ENCODE measurements at regions not wholly inside any gene's neighbourhood (a gene's known extent, or its start where the extent isn't known, plus 50 kb on each side); places are given as distances from the start of the nearest gene placed in this dataset.

DNA sequence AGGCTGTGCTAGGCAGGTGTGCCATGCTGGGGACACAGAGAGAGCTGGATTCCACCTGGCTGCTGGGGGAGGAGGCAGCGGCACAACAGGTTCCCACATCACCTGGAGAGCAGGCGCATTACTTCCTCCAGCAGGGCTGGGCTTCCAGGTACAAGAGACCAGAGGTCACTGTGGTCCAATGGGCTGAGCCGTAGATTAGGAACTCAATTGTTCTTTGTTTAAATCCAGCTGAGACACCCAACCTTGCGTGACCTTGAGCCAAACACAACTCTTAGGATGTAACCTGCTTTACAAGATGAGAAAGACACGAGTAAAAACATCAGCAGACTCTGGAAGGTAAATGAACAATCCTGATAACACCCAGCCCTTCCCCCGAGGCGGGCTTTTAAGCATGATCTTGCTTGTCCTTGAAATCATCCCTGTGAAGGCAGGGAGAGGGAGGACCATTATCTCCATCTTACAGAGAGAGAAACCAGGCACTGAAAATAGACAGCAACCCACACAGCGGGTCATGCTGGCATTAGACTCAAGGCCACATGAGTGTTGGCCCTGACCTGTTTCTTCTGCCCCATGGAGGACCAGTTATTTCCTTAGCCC is 216.5 kb upstream of the RREB1 start:
- Mint-ChIP-seq H3K36me3 (ENCODE audit: low read depth) (no peaks in the 10 kb centered on the region), H3K4me1 (ENCODE audit: low read depth) (no peaks in the 10 kb centered on the region), H3K4me3 (no peak overlapping the region), H3K27me3 (ENCODE audit: insufficient read depth) (peaks cover 2% of the 10 kb centered on the region), H3K27ac (no peak overlapping the region), H3K9me3 (peaks cover 13% of the 10 kb centered on the region)
- DNase-seq, result no peak
- TF ChIP-seq, protein P1, sequence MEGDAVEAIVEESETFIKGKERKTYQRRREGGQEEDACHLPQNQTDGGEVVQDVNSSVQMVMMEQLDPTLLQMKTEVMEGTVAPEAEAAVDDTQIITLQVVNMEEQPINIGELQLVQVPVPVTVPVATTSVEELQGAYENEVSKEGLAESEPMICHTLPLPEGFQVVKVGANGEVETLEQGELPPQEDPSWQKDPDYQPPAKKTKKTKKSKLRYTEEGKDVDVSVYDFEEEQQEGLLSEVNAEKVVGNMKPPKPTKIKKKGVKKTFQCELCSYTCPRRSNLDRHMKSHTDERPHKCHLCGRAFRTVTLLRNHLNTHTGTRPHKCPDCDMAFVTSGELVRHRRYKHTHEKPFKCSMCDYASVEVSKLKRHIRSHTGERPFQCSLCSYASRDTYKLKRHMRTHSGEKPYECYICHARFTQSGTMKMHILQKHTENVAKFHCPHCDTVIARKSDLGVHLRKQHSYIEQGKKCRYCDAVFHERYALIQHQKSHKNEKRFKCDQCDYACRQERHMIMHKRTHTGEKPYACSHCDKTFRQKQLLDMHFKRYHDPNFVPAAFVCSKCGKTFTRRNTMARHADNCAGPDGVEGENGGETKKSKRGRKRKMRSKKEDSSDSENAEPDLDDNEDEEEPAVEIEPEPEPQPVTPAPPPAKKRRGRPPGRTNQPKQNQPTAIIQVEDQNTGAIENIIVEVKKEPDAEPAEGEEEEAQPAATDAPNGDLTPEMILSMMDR (IDR thresholded peaks at IDR 0.05), result no peak

DNA sequence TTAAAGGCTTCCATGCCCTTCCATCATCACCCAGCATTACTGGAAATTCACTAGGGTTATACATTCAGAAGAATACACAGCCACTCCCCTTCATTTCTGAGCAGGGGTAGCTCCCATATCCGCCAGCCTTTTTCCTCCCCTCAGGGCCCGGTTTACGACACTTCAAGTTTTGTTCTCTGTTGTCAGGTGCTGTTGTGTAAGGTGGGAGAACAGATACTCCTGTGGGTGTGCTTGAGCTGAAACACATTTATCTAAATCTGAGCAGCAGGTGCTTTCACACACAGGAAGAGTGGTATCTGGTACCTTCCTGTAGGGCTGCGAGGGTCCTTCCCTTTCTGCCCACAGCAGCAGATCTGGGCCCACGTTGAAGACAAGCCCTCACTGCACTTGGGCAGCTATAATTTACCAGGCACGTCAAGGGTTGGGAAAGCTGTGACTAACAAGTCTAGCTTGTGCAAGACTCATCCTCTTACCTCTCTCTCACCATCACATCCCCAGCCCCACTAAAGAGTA is 215.8 kb upstream of the RREB1 start:
- no peak for DNase-seq
- Mint-ChIP-seq H3K9me3 (peaks cover 13% of the 10 kb centered on the region), H3K27me3 (ENCODE audit: insufficient read depth) (peaks cover 3% of the 10 kb centered on the region), H3K36me3 (ENCODE audit: low read depth) (no peaks in the 10 kb centered on the region), H3K4me3 (no peak overlapping the region), H3K4me1 (ENCODE audit: low read depth) (no peaks in the 10 kb centered on the region), H3K27ac (no peak overlapping the region)
- TF ChIP-seq, protein P1 (IDR thresholded peaks at IDR 0.05), result no peak

DNA sequence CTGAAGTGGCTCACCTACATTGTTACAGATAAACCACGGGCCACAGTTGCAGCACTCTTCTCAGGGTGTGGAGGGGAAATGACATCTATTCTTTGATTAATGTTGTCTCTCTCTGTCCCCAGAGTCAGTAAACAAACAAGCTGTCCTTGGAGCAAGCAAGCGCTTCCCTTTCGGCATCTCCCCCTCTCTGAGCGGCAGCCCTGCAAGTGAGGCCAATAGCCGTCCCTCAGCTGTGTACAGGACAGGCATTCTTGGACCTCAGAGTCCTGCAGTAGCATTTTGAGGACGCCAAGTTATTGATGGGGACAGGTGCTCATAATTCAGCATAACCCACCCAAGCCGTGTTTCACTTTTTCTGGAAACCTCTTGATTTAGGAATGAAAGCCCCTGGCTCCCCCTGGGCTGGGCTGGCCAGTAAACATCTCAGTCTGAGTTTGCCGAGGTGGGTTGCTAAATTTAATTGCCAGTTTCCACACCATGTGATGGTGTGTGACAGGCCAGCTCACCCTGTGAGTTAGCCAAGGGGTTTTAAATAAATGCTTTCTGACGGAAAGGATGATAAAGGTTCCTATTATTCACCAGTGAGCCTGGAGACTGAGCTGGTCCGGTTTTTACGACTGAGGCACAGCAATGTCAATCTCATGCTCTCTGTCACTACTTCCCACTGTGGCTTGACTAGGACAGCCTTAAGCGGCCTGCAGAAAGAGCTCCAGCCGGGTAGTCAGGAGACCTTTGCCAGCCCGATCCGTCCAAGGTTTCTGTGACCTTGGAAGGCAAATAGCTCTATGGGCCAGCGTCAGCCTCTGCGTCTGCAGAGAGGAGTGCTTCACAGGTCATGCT is 214.8 kb upstream of the RREB1 start:
- Mint-ChIP-seq H3K4me1 (ENCODE audit: low read depth) (no peaks in the 10 kb centered on the region), H3K36me3 (ENCODE audit: low read depth) (no peaks in the 10 kb centered on the region), H3K27ac (no peak overlapping the region), H3K9me3 (peaks cover 13% of the 10 kb centered on the region), H3K4me3 (no peak overlapping the region), H3K27me3 (ENCODE audit: insufficient read depth) (peaks cover 3% of the 10 kb centered on the region)
- TF ChIP-seq, protein P1 (IDR thresholded peaks at IDR 0.05), result no peak
- no peak for DNase-seq

DNA sequence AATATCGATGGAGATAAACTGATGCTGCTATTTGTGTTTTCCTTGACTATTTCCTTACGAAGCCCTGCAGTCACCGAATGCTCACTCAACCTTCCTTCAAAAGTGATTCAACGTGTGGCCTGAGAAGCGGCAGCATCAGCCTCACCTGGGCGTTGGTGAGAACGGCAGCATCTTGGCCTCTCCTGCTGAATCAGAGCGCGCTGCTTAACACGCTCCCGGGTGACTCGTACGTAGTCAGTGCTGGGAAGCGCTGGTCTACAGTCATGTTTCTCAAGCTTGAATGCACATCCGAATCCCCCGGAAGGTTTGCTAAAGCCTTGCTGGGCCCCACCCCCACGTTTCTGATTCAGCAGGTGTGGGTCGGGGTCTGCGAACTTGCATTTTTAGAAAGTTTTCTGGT is 214.1 kb upstream of the RREB1 start:
- Mint-ChIP-seq H3K27ac (no peak overlapping the region), H3K4me3 (no peak overlapping the region), H3K9me3 (peaks cover 8% of the 10 kb centered on the region), H3K27me3 (ENCODE audit: insufficient read depth) (peaks cover 3% of the 10 kb centered on the region), H3K36me3 (ENCODE audit: low read depth) (no peaks in the 10 kb centered on the region), H3K4me1 (ENCODE audit: low read depth) (no peaks in the 10 kb centered on the region)
- TF ChIP-seq, protein P1 (IDR thresholded peaks at IDR 0.05), result no peak
- no peak for DNase-seq

DNA sequence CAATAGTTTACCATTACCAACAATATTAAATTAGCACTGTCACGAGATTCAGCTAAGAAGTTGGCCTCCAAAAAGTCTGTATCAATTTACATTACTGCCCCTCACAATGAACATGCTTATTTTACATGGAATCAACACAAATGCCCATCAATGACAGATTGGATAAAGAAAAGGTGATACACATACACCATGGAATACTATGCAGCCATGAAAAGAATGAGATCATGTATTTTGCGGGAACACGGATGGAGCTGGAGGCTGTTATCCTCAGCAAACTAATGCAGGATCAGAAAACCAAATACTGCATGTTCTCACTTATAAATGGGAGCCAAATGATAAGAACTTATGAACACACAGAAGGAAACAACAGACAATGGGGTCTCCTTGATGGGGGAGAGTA is 211.8 kb upstream of the RREB1 start:
- no peaks in the 10 kb centered on the region for H3K4me1 Mint-ChIP-seq (ENCODE audit: low read depth)
- peaks cover 6% of the 10 kb centered on the region for H3K9me3 Mint-ChIP-seq

More for the DNA sequence above, 211.8 kb upstream of the RREB1 start:
- Mint-ChIP-seq H3K36me3 (ENCODE audit: low read depth) (no peaks in the 10 kb centered on the region), H3K27ac (no peak overlapping the region), H3K4me3 (no peak overlapping the region), H3K27me3 (ENCODE audit: insufficient read depth) (peaks cover 1% of the 10 kb centered on the region)
- TF ChIP-seq, protein P1 (IDR thresholded peaks at IDR 0.05), result no peak
- DNase-seq, result no peak

Measured in HFFc6 (cell line).